ENCODE measurements at regions not wholly inside any gene's neighbourhood (a gene's known extent, or its start where the extent isn't known, plus 50 kb on each side); places are given as distances from the start of the nearest gene placed in this dataset.
A peak's percentile ranks its signal among the peaks of the same experiment; 100 is the strongest.
"Not testable (repeated sequence)": the region's sequence is repeated elsewhere in the genome, so short reads cannot be mapped to it uniquely, and the experiment has no call there.

DNA sequence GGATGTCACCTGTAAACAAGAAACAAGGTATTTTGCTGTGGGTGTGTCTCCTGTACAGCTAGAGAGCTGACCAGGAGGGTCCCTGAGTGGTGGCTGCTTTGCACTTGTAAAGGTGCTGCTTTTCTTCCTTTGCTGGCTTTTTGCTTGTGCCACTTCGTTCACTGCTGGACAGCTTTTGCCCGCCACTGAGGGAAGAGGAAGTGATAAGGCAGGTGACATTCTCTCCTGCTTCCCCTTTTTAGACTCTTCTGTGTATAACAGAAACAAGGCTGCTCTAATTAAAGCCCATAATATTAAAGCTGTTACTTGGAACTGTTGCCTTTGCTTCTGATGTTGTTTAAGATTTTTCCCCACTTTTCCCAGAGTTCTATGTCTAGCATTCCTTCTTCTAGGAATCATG is 218.6 kb upstream of the TSPY4 start:
- DNase-seq = no peak

DNA sequence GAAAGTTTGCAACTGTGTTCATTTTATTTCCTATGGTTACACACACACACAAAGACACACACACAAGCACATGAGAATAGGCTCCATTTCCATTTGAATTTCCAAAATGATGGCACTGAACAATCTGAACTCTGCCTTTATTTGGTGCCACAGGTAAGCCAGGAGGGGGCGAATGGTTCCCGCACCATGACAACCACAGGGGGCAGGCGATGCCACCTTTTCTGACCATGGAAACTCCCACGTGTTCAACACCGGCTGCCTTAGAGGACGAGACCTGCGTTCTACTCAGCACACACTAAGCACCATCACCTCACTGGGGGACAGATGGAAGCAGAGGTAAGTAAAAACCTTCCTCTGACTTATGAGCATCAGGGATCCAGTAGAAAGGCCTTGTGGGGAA is 212.6 kb upstream of the TSPY4 start:
- peak in 1 of 2 experiments; percentile 24 for DNase-seq

DNA sequence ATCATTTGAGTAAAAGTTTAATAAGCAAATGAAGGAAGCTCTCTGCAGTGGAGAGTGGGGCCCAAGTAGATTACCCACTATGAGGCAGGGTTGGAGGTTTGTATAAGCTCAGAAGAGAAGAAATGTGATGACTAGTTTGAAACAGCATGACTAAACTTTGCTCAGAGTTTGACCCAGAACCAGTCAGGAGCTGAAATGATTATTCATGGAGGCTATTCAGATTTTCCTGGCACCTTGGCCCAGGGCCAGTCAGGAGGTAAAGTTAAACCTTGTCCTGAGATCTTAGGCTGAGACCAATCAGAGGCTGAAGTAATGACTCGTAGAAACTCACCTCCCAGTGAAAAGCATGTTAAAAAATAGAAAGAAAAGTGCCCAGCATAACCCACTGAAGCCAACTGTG is 210.7 kb upstream of the TSPY4 start:
- no peak for DNase-seq

DNA sequence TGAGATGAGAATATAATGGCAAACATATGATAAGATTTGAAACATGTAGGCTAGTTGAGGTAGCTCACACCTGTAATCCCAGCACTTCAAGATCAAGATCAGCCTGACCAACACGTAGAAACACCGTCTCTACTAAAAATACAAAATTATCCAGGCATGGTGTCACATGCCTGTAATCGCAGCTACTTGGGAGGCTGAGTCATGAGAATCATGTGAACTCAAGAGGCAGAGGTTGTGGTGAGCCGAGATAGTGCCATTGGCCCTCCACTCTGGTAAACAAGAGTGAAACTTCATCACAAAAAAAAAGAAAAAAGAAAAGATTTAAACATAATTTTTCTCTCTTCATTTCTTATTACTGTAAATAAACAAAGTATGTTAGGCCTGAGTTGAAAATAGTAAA is 193.9 kb upstream of the TSPY4 start:
- not testable (repeated sequence) for DNase-seq

DNA sequence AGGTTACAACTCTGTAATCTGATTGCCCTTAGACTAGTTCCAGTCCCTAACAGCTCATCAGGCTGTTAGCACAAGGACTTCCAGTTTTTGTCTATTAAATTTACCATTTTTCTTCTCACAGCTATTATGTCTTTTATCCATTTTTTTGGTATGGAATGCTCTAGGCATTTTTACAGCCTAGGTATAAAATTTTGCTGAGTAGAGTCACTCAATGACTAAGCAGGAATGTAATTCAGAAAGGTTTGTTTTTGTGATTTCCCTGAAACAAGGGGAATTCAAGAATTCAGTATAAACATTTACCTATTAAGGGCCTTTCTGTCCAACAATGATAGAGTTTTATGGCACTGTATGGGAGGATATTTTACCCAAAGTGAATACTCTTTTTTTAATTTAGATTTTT is 182.7 kb upstream of the TSPY4 start:
- DNase-seq = not testable (repeated sequence)

DNA sequence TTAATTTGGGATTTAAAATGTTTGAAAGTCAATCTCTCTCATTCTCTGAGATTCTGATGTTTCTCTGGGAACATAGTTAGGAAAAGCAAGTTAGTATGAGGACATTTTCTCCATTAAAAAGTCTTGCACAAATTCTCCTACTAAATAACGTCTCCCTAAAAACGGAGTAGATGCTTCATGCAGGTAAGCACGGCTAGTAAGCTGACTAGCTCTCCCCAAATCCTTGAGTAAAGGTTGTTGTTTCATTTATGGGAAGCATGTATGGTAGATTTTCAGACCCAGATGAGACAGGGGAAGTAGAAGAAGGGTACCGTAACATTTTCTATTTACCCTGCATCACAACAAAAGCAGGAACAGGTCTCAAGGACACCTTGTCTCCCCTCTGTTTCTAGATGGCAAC is 181.5 kb upstream of the TSPY4 start:
- DNase-seq = no peak

DNA sequence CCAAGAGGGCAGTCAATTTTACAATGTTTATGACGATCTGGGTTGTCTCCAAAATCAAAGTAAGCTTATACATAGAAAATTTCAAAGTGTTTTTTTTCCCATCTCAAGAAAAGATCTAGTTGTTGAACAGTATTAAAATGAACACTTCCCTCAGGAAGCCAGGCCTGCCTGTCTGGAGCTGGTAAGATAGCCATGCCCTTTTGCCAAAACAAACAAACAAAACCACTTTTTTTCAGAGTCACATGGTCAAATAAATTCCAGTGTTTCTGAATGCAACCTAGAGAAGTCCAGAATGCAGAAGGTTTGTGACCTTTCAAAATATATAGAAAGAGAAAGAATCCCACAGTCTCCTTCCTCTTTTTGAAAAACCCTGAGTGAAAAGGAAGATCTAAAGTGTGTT is 178.6 kb upstream of the TSPY4 start:
- DNase-seq = no peak

DNA sequence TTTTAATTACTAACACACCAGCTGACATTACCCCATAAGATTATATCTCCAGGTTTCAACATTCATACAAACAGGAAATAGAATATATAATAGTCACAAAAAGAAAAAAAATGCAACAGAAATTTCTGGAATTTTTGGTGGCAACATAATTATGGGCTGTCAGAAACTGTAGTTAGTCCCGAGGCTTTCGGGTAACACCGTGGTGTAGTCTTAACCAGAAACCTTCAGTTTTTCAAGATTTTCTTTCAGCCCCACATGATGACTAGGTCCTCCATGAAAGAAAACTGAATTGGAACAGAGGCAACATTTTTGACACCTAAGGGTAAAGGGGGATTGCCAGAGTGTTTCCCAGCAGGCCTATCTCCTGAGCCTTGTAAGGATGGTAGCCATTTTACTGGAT is 176.9 kb upstream of the TSPY4 start:
- DNase-seq = not testable (repeated sequence)

DNA sequence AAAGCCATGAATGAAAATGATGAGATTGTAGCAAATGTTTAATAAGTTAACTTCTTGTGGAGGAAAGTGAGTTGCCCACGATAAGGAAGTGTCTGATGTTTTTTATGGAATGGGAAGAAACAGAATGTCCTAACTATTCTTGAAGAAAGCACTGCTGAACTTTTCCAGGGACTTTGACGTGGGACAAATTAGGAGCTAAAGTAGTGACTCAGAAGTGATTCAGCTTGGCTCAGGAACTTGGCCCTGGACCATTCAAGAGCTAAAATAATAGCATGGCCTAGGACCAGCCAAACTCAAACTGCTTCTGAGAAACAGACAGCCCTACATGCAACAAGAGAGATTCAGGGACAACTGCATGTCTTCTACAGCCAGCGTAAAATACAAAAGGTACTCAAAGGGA is 176.3 kb upstream of the TSPY4 start:
- not testable (repeated sequence) for DNase-seq

DNA sequence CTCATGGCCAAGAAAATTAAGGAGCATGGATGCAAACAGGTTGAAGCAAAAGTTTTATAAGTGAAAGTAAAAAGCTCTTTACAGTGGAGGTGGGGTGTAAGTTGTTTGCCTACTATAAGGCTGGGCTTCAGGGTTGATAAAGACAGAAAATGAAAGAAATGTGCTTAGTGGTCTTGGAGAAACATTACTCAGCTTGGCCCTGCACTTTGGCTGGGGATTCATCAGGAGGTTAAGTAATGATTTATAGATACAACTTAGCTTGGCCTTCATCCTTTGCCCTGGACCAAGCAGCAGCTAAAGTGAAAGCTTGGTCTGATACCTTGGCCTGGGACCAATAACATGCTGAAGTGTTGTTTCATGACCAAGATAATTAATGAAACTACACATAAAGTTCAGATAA is 175.3 kb upstream of the TSPY4 start:
- DNase-seq = not testable (repeated sequence)

DNA sequence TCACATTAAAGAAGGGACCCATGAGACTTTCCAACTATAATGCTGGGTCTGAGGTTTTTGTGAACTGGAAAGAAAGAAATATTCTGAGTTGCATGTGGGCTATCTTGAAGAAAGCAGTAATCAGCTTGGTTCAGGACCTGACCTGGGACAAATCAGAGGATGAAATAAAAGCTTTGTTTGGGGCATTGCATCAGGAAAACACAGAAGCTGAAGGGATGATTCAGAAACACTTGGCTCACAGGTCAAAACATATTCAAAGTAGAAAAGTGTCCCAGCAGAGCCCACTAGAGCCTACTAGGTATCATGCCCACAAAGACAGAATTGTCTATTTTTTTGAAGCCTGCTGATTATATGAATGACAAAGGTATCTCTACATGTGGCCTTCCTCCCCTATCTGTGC is 174.8 kb upstream of the TSPY4 start:
- not testable (repeated sequence) for DNase-seq

DNA sequence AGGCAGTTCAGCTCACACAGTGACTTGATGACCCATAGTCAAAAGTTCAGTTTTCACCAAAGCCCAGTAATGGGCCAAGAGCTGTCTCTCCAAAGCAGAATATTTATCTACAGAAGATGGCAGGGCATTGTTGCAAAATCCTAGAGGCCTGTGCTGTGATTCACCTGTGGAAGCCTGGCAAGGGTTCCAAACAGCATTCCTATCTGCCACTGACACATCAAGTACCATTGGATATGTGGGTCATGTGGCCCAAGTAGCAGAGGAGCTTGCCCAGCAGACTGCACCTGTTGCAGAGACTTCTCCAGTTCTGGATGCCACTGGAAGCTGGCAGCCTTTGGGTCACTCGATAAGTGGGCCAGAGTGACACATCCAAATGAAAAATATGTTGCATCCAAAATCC is 159.6 kb upstream of the TSPY4 start:
- not testable (repeated sequence) for DNase-seq

DNA sequence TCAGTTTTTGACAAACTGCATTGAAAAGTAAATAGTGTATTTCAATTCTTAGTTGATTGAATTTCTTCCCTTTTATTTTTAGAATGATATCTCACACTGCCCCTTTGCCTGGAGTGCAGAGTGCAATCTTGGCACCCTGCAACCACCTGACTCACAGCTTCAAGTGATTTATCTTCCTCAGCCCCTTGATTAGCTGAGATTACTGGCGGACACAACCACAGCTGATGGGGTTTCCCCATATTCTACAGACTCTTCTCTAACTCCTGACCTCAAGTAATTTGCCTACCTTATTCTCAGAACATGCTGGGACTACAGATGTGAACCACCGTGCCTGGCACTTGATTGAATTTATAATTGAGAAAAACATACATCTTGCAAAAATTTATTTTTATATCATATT is 152.4 kb upstream of the TSPY4 start:
- not testable (repeated sequence) for DNase-seq

DNA sequence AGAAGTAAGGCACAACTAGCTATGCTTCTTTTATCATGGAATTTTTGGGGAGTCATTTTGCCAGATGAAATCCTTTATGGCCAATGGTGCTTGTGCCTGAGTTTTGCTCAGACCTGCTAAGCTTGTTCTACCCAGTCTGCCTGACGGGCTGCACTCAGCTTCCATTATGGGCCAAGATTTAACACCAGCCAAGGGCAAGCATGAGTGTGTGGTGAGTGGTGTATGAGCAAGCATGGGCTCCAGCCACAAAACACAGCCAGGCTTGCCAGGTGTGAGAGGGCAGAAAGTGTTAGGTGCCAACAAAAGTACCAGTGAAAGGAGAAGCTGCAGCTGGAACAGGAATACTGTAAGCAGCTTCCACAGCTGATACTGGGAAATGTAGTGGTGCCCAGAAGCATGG is 130.2 kb upstream of the TSPY4 start:
- not testable (repeated sequence) for DNase-seq

DNA sequence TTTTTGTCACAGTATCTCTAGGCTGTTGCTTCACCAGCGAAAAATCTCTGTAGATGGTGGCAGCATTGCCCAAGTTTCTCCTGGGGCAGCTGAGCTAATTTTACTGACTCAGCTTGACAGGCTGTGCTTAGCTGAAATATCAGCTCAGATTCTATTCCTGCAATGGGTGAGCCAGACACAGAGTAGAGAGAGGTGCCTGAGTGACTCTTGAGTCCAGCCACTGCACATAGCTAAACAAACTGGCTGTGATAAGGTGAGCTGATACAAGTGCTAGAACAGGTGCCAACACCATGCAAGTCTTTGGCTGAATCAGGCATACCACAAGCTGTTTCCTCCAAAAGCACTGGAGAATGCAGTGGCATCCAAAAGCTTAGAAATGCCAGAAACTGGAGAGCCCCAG is 110.9 kb upstream of the TSPY4 start:
- no peak for DNase-seq

DNA sequence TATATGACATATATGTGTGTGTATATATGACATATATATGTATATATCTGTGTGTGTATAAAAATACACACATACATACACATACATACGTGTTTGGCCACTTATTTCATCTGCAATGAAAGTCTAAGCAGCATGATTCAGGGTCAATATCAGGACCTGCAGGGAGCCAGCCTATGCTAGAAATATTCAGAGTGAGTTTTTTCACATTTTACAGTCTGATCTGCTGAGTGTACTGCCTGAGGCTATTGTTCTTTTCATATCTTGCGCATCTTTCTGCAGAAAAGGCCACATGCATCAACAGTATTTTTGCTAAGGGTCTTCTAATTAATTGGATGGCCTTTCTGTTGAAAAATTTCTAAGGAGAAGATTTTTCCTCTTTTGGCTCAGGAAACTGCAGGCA is 80.0 kb upstream of the TSPY4 start:
- no peak for DNase-seq

DNA sequence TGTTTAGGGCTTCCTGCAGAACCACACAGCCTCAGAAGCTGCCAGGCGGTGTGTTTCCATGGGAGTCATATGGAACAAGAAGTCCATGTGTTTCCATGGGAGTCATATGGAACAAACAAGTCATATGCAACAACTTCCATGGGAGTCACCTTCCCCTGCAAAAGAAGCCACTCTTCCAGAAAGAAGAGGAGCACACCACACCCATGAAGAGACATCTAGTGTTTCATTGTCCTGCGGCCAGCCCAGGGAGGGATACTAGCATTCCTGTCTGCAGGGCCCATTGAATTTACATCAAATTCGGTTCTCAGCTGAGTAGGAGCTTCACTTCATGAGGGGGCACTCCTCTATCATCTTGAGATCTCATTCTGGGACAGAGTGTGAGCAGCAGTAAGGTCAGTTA is 79.5 kb upstream of the TSPY4 start:
- DNase-seq = no peak

DNA sequence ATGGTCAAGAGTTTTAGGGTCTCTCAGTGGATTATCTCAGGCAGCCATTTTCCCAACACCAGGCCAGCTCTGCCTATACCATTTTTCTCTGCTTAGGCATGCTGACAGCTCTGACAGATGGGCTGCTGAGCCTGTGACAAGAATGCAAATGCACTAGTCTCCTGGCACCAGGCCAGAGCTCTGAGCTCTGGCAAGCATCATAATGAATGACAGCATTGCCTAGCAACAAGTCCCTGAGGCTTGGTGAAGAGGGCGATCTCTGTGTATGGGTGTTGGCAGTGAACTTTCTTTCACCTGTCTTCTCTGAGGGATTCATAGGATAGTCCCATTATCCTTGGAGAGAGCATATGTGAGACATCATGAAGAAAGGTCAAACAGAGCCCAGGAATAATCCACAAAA is 77.9 kb upstream of the TSPY4 start:
- DNase-seq = peak; percentile 76 to 77

DNA sequence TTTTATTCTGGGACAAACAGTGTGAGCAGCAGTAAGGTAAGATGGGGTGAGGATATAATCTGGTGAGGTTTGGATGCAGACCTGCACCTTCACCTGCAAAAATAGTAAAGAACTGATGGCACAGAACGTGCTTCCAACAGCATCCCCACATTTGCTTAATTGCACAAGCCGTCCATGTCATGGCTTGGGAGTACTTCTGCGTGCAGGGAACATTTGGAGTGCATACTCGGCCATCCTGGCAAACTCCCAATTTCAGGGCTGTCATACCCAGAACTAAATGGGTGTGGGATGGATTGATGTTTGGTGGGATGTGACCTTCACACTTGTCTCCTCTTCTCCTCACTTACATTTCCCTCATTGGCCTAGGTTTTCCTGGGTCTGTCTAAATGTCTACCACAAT is 76.8 kb upstream of the TSPY4 start:
- DNase-seq = no peak

DNA sequence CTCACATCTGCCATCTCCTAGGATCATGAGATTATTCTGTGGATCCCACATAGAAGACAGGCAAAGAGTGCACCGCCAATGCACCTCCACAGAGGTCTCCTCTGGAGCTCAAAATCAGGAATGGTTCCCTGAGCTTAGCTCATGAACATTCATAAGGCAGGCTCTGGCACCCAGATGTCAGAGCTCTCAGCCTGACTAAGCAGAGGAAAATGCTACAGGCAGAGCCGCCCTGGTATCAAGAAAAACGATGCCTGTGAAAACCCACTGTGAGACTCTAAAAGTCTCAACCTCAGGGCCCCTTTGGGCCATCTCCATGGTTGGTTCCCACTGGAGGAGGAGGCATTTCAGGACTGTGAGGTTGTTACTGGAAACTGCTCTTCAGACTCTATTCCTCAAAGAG is 71.7 kb upstream of the TSPY4 start:
- no peak for DNase-seq

DNA sequence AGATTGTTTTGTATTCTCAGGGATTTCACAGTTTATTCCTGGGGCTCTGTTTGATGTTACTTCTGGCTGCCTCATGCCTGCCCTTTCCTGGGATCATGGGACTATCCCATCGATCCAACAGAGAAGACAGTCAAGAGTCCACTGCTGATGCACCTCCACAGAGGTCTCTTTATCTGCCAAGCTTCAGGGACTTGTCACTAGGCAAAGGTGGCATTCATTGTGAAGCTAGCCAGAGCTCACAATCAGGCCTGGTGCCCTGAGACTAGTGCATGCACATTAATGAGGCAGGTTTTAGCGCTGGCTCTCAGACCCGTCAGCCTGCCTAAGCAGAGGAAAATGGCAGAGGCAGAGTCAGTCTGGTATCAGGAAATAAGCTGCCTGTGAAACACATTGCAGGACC is 66.9 kb upstream of the TSPY4 start:
- DNase-seq = not testable (repeated sequence)

DNA sequence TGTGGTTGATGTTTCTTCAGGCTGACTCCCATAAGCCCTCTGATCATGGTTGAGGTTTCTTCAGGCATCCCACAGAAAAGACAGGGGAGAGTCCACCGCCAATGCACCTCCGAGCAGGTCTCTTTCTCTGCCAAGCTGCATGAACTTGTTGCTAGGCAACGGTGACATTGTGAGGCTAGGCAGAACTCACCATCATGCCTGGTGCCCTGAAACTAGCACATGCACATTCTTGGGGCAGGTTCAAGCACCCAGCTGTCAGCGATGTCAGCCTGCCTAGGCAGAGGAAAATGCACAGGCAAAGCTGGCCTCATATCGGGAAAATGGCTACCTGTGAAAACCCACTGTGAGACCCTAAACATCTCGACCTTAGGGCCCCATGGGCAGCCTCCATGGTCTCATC is 64.4 kb upstream of the TSPY4 start:
- DNase-seq = not testable (repeated sequence)

DNA sequence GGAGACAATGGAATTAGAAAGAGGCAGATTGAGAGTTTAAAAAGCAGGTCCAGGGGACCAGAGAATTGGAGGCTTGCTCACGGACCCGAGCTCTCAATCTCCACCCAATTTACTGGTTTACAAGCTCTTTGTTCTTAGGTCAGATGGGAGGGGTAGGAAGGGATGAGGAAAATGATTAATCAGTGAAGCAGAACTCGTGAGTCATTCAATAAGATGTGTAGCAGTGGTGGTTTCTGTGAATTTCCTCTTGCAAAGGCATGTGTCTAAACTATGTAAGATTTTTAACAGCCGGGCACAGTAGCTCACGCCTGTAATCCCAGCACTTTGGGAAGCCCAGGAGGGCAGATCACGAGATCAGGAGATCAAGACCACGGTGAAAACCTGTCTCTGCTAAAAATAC is 58.4 kb upstream of the TSPY4 start:
- not testable (repeated sequence) for DNase-seq

Measured in NCI-H526 (cell line).